CD4-positive, CD25-positive, alpha-beta regulatory T cell (primary cell): ENCODE measurements at regions not wholly inside any gene's neighbourhood (a gene's known extent, or its start where the extent isn't known, plus 50 kb on each side); places are given as distances from the start of the nearest gene placed in this dataset.
A peak's percentile ranks its signal among the peaks of the same experiment; 100 is the strongest.

Experiments
- ATAC-seq, 2 donors: fragments of 150-1000 bp; cut with Tn5 transposase; one replicate each; pipeline ENCODE4 v1.10.0; 2021; ENCODE audit warnings: low read depth in 2 of 2, moderate number of reproducible peaks in 2 of 2, moderate library complexity in 1 of 2
- DNase-seq, 3 donors: peaks; one replicate each; pipeline versions ENCODE4 v3.0.0 to v3.0.0-alpha.2; 2012 to 2022; ENCODE audit warnings: mixed read lengths in 1 of 3
- H3K27ac ChIP-seq: one replicate; pipeline ENCODE4 v1.7.0; 2013; ENCODE audit warnings: mild to moderate bottlenecking, low read length; ENCODE audit not compliant: insufficient read depth, poor library complexity, severe bottlenecking
- H3K27me3 ChIP-seq: one replicate; pipeline ENCODE4 v1.7.0; 2013; ENCODE audit warnings: low read length; ENCODE audit not compliant: control insufficient read depth, insufficient read depth
- H3K36me3 ChIP-seq: one replicate; pipeline ENCODE4 v1.7.0; 2013; ENCODE audit warnings: mild to moderate bottlenecking, low read length, moderate library complexity; ENCODE audit not compliant: control insufficient read depth, insufficient read depth
- H3K4me1 ChIP-seq: 2 replicates; pipeline ENCODE4 v1.7.0; 2013; ENCODE audit warnings: mild to moderate bottlenecking, low read length; ENCODE audit not compliant: insufficient read depth, control insufficient read depth, poor library complexity, severe bottlenecking
- H3K4me3 ChIP-seq: one replicate; pipeline ENCODE4 v1.7.0; 2013; ENCODE audit warnings: low read depth, mild to moderate bottlenecking, low read length, moderate library complexity
- H3K9me3 ChIP-seq, 2 experiments: 1 replicate in 1 of 2; 2 replicates in 1 of 2; pipeline ENCODE4 v1.7.0; 2013; ENCODE audit warnings: low read length in 2 of 2, mild to moderate bottlenecking in 1 of 2, moderate library complexity in 1 of 2; ENCODE audit not compliant: control insufficient read depth in 2 of 2
- H3K27ac Mint-ChIP-seq, 3 donors: one replicate each; pipeline ENCODE4 v1.8.0; 2020 to 2022; ENCODE audit warnings: mild to moderate bottlenecking in 3 of 3, mixed read lengths in 3 of 3, moderate library complexity in 2 of 3
- H3K27me3 Mint-ChIP-seq: one replicate; pipeline ENCODE4 v1.8.0; 2022; ENCODE audit warnings: mild to moderate bottlenecking, mixed read lengths
- H3K36me3 Mint-ChIP-seq: one replicate; pipeline ENCODE4 v1.8.0; 2020; ENCODE audit warnings: mixed read lengths
- H3K4me1 Mint-ChIP-seq, 4 donors: one replicate each; pipeline ENCODE4 v1.8.0; 2020 to 2022; ENCODE audit warnings: mixed read lengths in 4 of 4, mild to moderate bottlenecking in 1 of 4
- H3K4me3 Mint-ChIP-seq, 4 donors: one replicate each; pipeline ENCODE4 v1.8.0; 2020 to 2022; ENCODE audit warnings: mild to moderate bottlenecking in 4 of 4, mixed read lengths in 4 of 4, moderate library complexity in 3 of 4
- H3K9me3 Mint-ChIP-seq, 7 donors: one replicate each; pipeline ENCODE4 v1.8.0; 2020 to 2022; ENCODE audit warnings: mixed read lengths in 7 of 7, mild to moderate bottlenecking in 3 of 7, moderate library complexity in 2 of 7

DNA sequence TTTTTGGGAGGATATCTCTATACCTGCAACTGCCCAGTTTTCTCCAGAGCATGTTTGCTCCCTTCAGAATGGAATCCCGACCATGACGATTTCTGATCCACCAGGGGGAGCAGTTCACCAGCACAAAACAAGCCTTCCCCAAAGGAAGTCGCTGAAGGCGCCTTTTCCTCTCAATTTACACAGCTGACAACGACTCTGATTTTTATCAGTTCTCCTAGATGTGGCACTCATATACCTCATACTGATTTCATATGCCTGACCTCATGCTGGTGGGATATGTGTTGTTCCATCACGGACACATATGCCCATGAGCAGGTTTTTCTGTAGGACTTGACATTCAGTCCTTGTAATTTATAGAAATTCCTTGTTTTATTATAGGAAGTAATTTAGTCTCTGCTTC is 1028.2 kb downstream of the MCTP2 start:
- Histone ChIP-seq H3K9me3 (no peaks in the 10 kb centered on the region), H3K27ac (no peak overlapping the region), H3K27me3 (peaks cover 4% of the 10 kb centered on the region), H3K4me1 (no peaks in the 10 kb centered on the region), H3K4me3 (no peak overlapping the region), H3K36me3 (no peaks in the 10 kb centered on the region)
- ATAC-seq (no peak), DNase-seq (peak in 2 of 3 donors; percentile 46 to 63)
- Mint-ChIP-seq H3K4me1 (peaks cover 0 to 2% (median 0%) of the 10 kb centered on the region in 4 donors), H3K36me3 (no peaks in the 10 kb centered on the region), H3K9me3 (peaks cover 0 to 2% (median 0%) of the 10 kb centered on the region in 7 donors), H3K4me3 (no peak overlapping the region), H3K27ac (peak overlapping the region in 1 of 3 donors; percentile 29), H3K27me3 (no peaks in the 10 kb centered on the region)

DNA sequence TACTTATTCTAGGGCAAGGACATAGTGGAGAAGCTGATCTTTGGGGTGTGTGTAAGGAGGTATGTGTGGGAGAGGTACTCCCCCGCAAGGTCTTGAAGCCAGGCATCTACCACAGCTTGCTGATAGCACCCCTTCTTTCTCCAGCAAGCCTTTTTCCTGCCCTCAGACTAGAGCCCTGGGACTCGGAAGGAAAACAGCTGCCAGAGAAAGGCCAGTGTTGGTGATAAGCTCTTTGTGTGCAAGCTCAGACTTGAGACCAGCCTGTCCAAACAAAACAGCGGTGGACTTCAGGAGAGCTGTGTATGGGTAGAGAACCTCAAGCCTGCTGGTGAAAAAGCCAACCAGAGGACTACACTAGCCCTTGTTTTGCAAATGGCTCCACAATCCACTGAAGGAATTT is 1028.6 kb downstream of the MCTP2 start:
- no peak overlapping the region for H3K4me3 Mint-ChIP-seq
- no peaks in the 10 kb centered on the region for H3K27me3 Mint-ChIP-seq
- Histone ChIP-seq H3K4me3 (no peak overlapping the region), H3K36me3 (no peaks in the 10 kb centered on the region), H3K4me1 (no peaks in the 10 kb centered on the region), H3K27me3 (peaks cover 4% of the 10 kb centered on the region), H3K9me3 (no peaks in the 10 kb centered on the region), H3K27ac (no peak overlapping the region)
- ATAC-seq (no peak), DNase-seq (no peak)
- peaks cover 0 to 2% (median 0%) of the 10 kb centered on the region in 7 donors for H3K9me3 Mint-ChIP-seq
- no peak overlapping the region for H3K27ac Mint-ChIP-seq
- H3K4me1 Mint-ChIP-seq: peaks cover 0 to 2% (median 0%) of the 10 kb centered on the region in 4 donors
- no peaks in the 10 kb centered on the region for H3K36me3 Mint-ChIP-seq

DNA sequence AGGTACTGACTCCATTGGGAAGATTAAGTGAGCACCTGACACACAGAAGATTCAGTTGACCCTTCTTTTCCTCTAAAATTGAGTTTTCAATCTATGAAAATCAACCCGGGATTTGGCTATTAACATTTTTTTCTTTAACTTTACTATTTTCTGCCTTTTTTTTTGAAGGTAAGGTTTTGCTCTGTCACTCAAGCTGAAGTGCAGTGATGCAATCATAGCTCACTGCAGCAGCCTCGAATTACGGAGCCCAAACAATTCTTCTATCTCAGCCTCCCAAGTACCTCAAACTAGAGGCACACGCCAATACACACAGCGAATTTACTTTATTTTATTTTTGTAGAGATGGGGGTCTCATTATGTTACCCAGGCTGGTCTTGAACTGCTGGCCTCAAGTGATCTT is 1029.5 kb downstream of the MCTP2 start:
- no peaks in the 10 kb centered on the region for H3K36me3 Mint-ChIP-seq
- no peak overlapping the region for H3K4me3 Mint-ChIP-seq
- DNase-seq (no peak), ATAC-seq (no peak)
- no peaks in the 10 kb centered on the region for H3K27me3 Mint-ChIP-seq
- Histone ChIP-seq H3K4me1 (no peaks in the 10 kb centered on the region), H3K4me3 (no peak overlapping the region), H3K9me3 (no peaks in the 10 kb centered on the region), H3K27ac (no peak overlapping the region), H3K36me3 (no peaks in the 10 kb centered on the region), H3K27me3 (peaks cover 4% of the 10 kb centered on the region)
- peaks cover 0 to 2% (median 0%) of the 10 kb centered on the region in 4 donors for H3K4me1 Mint-ChIP-seq
- peaks cover 0 to 2% (median 0%) of the 10 kb centered on the region in 7 donors for H3K9me3 Mint-ChIP-seq
- no peak overlapping the region for H3K27ac Mint-ChIP-seq

DNA sequence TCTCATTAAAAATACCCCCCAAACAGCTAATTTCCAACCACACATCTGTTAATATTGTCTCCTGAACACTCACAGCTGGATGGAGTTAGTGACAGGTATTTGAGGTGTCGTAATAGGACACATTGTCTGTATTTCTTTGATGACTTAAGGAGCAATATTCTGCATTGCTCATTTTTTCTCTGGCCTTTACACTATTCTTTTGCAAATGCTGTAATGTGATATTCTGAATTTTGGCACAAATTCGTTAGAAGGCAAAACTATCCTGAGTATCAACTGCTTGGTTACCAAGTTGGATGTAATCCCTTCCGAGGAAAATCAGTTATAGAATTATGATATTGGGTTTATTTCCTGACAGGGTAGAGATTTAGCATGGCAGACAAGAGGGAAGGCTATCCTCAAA is 1030.2 kb downstream of the MCTP2 start:
- DNase-seq: no peak
- Mint-ChIP-seq H3K4me1 (peaks cover 0 to 2% (median 0%) of the 10 kb centered on the region in 4 donors), H3K9me3 (peaks cover 0 to 2% (median 0%) of the 10 kb centered on the region in 7 donors), H3K27me3 (no peaks in the 10 kb centered on the region), H3K4me3 (no peak overlapping the region), H3K27ac (no peak overlapping the region), H3K36me3 (no peaks in the 10 kb centered on the region)
- Histone ChIP-seq H3K9me3 (no peaks in the 10 kb centered on the region), H3K4me3 (no peak overlapping the region), H3K4me1 (no peaks in the 10 kb centered on the region), H3K27me3 (peaks cover 4% of the 10 kb centered on the region), H3K36me3 (no peaks in the 10 kb centered on the region), H3K27ac (no peak overlapping the region)
- ATAC-seq: no peak

DNA sequence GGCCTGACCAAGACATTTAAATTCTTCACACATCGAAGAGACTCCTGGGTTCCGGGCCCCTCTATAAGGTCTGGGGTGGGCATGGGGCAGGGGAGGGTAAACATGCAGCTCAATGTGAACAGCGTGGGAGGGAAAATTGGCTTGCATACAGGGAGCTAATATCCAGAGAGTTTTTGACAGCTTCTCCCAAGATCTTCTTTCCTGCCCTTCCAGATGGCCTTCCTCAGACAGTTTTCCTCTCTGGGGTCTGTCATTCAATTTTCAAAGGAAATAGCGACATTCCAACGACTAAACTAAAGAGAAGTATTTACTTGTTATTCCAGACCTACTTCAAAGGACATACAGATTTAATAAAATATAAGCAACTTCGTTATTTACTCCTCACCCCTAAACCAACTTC is 1030.6 kb downstream of the MCTP2 start:
- no peak for ATAC-seq
- Mint-ChIP-seq H3K27ac (no peak overlapping the region), H3K36me3 (no peaks in the 10 kb centered on the region), H3K4me1 (peaks cover 0 to 2% (median 0%) of the 10 kb centered on the region in 4 donors), H3K27me3 (no peaks in the 10 kb centered on the region), H3K4me3 (no peak overlapping the region), H3K9me3 (peaks cover 0 to 2% (median 0%) of the 10 kb centered on the region in 7 donors)
- H3K27me3 ChIP-seq: peaks cover 4% of the 10 kb centered on the region
- DNase-seq: no peak
- no peaks in the 10 kb centered on the region for H3K4me1 ChIP-seq
- no peaks in the 10 kb centered on the region for H3K36me3 ChIP-seq
- no peak overlapping the region for H3K27ac ChIP-seq
- no peak overlapping the region for H3K4me3 ChIP-seq
- no peaks in the 10 kb centered on the region for H3K9me3 ChIP-seq

DNA sequence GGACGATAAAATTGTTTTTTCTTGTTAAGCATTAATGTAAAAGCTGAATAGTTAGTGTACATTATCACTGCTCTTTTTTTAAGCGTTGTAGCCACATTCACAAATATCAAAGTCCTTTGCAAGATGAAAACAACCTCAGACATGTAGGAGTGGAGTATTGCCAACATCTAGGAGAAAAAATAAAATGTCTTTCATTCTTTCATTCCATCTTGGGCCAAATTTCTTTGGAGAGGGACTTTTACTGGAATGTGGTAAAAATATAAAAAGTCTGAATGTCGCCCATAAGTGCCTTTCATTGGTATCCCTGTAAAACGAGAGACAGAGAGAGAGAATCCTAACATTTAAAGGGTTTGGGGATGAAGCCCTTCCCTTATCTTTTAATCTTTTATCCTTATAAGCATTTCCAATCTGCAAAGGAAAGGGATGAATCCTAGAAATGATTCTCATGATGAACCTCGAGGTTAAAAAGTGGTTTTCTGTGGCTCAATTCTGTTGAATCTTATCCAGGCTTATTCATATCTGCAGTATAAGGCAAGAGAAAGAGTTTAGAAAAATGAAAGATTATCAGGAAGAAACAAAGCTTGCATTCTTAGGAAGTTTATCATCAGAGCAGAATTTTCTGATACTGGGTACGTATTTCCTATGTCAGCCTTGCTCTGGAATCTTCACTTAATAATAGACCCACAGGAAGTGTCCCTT is 1031.7 kb downstream of the MCTP2 start:
- Mint-ChIP-seq H3K27me3 (no peaks in the 10 kb centered on the region), H3K27ac (no peak overlapping the region)

DNA sequence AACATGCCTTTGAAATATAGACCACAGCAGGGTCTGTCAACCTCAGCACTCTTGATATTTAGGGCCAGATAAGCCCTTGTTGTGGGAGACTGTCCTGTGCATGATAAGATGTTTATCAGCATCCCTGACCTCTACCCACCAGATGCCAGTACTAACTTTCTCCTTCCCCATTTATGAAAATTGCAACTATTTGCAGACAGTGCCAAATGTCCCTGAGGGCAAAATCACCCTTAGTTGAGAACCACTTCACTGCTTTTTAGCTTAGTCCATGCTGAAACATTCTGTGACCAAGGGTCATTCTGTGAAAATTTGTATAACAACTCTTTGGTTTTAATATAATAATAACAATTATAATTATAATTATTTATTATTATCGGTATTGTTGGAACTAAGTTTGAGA is 1032.4 kb downstream of the MCTP2 start:
- no peak for DNase-seq
- no peaks in the 10 kb centered on the region for H3K27me3 Mint-ChIP-seq
- peaks cover 0 to 2% (median 0%) of the 10 kb centered on the region in 4 donors for H3K4me1 Mint-ChIP-seq
- no peaks in the 10 kb centered on the region for H3K36me3 ChIP-seq
- H3K9me3 Mint-ChIP-seq: peaks cover 0 to 2% (median 0%) of the 10 kb centered on the region in 7 donors
- no peaks in the 10 kb centered on the region for H3K9me3 ChIP-seq
- H3K36me3 Mint-ChIP-seq: no peaks in the 10 kb centered on the region
- ATAC-seq: no peak
- no peak overlapping the region for H3K27ac Mint-ChIP-seq
- no peak overlapping the region for H3K4me3 ChIP-seq
- H3K27ac ChIP-seq: no peak overlapping the region
- H3K4me1 ChIP-seq: no peaks in the 10 kb centered on the region
- no peak overlapping the region for H3K4me3 Mint-ChIP-seq
- H3K27me3 ChIP-seq: peaks cover 4% of the 10 kb centered on the region

More for the DNA sequence above, 1031.7 kb downstream of the MCTP2 start:
- Histone ChIP-seq H3K36me3 (no peaks in the 10 kb centered on the region), H3K27ac (no peak overlapping the region), H3K4me3 (no peak overlapping the region), H3K9me3 (no peaks in the 10 kb centered on the region), H3K4me1 (no peaks in the 10 kb centered on the region), H3K27me3 (peaks cover 4% of the 10 kb centered on the region)
- ATAC-seq: no peak
- Mint-ChIP-seq H3K4me3 (no peak overlapping the region), H3K36me3 (no peaks in the 10 kb centered on the region), H3K4me1 (peaks cover 0 to 2% (median 0%) of the 10 kb centered on the region in 4 donors), H3K9me3 (peaks cover 0 to 2% (median 0%) of the 10 kb centered on the region in 7 donors)
- no peak for DNase-seq

DNA sequence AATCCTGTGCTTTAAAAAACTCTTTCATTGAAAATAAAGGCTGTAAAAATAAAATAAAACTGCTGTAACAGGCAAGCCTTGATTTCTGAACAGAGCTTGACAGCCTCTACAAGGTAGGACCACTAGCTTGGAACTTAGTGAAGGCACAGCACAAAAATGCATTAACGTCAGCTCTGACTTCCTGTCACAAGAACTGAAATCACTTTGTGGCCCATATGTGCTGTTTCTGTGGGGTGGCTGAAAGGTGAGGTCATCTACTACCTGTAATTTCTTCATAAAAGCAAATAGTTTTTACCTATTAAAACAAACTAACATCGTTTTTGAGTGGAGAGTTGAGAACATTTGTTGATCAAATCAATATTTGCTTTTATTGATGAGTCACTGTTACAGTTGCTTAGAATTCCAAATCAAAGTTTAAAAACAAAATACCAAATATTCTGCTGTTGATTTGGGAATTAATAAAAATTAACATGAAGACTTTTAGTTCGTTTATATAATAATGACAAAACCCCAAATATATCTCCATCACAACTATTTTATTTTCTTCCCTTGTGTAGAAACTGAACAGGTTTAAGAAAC is 1034.1 kb downstream of the MCTP2 start:
- Mint-ChIP-seq H3K36me3 (no peaks in the 10 kb centered on the region), H3K4me3 (no peak overlapping the region), H3K9me3 (peaks cover 0 to 2% (median 0%) of the 10 kb centered on the region in 7 donors), H3K27me3 (no peaks in the 10 kb centered on the region), H3K27ac (no peak overlapping the region), H3K4me1 (no peaks in the 10 kb centered on the region)
- DNase-seq (no peak), ATAC-seq (no peak)
- no peaks in the 10 kb centered on the region for H3K27me3 ChIP-seq
- no peaks in the 10 kb centered on the region for H3K9me3 ChIP-seq
- no peaks in the 10 kb centered on the region for H3K36me3 ChIP-seq
- H3K4me3 ChIP-seq: no peak overlapping the region
- H3K27ac ChIP-seq: no peak overlapping the region
- no peaks in the 10 kb centered on the region for H3K4me1 ChIP-seq
